ENCODE measurements at regions not wholly inside any gene's neighbourhood (a gene's known extent, or its start where the extent isn't known, plus 50 kb on each side); places are given as distances from the start of the nearest gene placed in this dataset.

DNA sequence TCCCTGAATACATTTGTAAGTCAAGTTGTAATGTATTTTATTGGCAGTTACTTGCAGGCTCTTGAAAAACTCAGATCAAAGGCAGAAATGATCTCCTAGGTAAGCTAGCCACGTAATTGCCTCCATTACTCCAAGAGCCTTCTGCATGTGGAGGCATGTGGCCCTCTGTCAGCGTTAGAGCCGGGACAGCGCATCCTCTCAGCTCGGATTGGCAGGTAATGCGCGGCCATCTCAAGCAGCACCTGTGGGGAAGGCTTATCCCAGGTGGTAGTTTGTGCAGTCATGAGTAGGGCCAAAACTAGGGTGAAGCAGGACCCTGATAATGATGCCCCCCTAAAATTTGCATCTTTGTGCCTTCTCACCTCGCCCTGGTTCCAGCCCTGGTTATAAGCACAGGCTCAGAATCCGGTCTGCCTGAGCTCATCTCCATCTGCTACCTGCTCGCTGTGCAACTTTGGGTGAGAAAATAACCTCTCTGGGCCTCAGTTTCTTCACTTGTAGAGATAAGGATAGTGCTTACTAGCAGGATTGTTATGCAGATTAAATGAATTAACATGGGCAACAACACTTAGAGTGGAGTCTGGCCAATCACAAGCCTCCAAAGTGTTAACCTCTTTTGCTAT lies 157.5 kb upstream of the PMEPA1 start:
- ATAC-seq (ENCODE audit: low read depth) = no peak
- H3K27me3 ChIP-seq (ENCODE audit: insufficient read depth, poor library complexity, severe bottlenecking) = peaks cover 32% of the 10 kb centered on the region

DNA sequence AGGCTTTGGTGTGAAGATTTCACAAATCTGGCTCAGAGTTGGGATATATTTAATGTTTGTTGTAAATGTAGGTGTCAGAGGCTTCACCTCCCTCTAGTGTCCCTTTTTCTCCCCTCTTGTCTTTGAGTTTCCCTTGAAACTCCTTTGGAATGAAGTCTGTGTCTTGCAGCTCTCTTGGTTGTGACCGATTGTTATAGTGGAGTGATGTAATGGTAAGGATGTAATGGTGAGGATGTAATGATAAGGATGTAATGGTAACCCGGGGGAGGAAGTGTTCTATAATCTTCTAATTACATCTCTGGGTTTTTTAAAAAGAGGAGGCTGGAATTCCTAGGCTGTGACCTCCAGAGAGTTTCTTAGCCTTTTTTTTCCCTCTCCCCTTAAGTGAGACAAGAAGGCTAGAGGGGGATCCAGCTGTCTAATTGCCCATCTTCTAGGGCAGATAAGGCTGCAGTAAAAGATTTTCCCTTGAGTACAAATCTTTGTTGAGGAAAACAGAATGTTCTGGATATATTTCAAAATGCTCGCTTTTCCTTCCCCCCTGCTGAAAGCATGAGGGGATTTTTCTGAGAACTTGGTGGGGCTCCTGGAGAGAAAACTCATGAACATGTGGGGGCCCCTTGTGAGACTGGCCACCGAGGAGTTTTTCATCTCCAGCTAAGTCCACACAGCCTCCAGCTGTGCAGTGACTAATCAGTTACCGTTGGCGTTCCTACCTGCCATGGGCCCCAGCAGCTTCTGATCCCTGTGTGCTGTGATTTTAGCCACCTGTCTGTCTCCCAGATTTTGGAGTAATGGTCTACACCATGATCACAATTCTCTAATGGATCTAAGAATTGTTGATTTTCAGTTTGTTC lies 156.7 kb upstream of the PMEPA1 start:
- peak; percentile 67 for ATAC-seq (ENCODE audit: low read depth)
- Histone ChIP-seq H3K36me3 (ENCODE audit: low read depth) (no peaks in the 10 kb centered on the region), H3K4me1 (ENCODE audit: insufficient read depth, poor library complexity, severe bottlenecking) (no peaks in the 10 kb centered on the region), H3K9me3 (ENCODE audit: severe bottlenecking) (no peaks in the 10 kb centered on the region), H3K27ac (ENCODE audit: poor library complexity, severe bottlenecking) (no peak overlapping the region), H3K27me3 (ENCODE audit: insufficient read depth, poor library complexity, severe bottlenecking) (peaks cover 32% of the 10 kb centered on the region), H3K4me3 (ENCODE audit: severe bottlenecking) (no peak overlapping the region)
- no peak for DNase-seq (ENCODE audit: low spot score)
- TF ChIP-seq, protein P1, sequence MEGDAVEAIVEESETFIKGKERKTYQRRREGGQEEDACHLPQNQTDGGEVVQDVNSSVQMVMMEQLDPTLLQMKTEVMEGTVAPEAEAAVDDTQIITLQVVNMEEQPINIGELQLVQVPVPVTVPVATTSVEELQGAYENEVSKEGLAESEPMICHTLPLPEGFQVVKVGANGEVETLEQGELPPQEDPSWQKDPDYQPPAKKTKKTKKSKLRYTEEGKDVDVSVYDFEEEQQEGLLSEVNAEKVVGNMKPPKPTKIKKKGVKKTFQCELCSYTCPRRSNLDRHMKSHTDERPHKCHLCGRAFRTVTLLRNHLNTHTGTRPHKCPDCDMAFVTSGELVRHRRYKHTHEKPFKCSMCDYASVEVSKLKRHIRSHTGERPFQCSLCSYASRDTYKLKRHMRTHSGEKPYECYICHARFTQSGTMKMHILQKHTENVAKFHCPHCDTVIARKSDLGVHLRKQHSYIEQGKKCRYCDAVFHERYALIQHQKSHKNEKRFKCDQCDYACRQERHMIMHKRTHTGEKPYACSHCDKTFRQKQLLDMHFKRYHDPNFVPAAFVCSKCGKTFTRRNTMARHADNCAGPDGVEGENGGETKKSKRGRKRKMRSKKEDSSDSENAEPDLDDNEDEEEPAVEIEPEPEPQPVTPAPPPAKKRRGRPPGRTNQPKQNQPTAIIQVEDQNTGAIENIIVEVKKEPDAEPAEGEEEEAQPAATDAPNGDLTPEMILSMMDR (IDR thresholded peaks at IDR 0.05; ENCODE audit: poor library complexity, severe bottlenecking) = no peak

More for the DNA sequence above, 157.5 kb upstream of the PMEPA1 start:
- TF ChIP-seq, protein P1 (IDR thresholded peaks at IDR 0.05; ENCODE audit: poor library complexity, severe bottlenecking) = no peak
- no peaks in the 10 kb centered on the region for H3K9me3 ChIP-seq (ENCODE audit: severe bottlenecking)
- H3K4me1 ChIP-seq (ENCODE audit: insufficient read depth, poor library complexity, severe bottlenecking) = no peaks in the 10 kb centered on the region
- no peak for DNase-seq (ENCODE audit: low spot score)
- no peak overlapping the region for H3K4me3 ChIP-seq (ENCODE audit: severe bottlenecking)
- H3K27ac ChIP-seq (ENCODE audit: poor library complexity, severe bottlenecking) = no peak overlapping the region
- no peaks in the 10 kb centered on the region for H3K36me3 ChIP-seq (ENCODE audit: low read depth)

DNA sequence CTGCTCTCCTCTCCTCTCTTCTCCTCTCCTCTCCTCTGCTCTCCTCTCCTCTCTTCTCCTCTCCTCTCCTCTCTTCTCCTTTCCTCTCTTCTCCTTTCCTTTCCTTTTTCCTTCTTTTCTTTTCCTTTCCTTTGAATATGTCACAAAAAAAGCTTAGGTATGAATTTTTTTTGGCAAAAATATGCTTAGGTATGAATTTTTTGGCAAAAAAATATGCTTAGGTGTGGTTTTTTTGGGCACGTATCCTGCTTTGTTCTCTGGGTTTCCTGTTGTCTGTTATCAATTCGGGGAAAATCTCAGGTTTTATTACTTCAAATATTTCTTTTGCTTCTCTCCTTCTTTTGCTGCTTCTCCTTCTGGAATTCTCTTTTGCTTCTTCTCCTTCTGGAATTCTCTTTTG lies 155.5 kb upstream of the PMEPA1 start:
- TF ChIP-seq, protein P1 (IDR thresholded peaks at IDR 0.05; ENCODE audit: poor library complexity, severe bottlenecking) = no peak
- Histone ChIP-seq H3K9me3 (ENCODE audit: severe bottlenecking) (no peaks in the 10 kb centered on the region), H3K4me1 (ENCODE audit: insufficient read depth, poor library complexity, severe bottlenecking) (no peaks in the 10 kb centered on the region), H3K27ac (ENCODE audit: poor library complexity, severe bottlenecking) (no peak overlapping the region), H3K36me3 (ENCODE audit: low read depth) (no peaks in the 10 kb centered on the region), H3K27me3 (ENCODE audit: insufficient read depth, poor library complexity, severe bottlenecking) (peaks cover 32% of the 10 kb centered on the region), H3K4me3 (ENCODE audit: severe bottlenecking) (no peak overlapping the region)
- ATAC-seq (ENCODE audit: low read depth) (no peak), DNase-seq (ENCODE audit: low spot score) (no peak)

DNA sequence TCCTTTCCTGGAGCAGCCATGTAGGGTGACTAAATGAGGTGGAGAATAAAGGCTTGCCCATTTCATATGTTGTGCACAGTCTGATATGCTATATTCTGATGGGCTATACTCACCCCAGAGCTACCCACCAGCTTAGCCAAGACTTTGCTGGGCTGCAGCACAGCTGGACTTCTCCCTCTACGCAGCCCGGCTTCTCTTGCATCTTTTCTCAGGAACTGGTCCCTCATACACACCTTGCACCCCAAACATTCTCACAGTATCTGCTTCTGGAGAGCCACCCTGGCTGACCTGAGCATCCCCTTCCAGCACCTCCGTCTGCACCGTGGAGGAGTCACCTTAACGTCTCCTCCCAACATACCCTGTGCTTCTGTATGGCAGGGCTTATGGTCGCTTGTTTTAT lies 150.8 kb upstream of the PMEPA1 start:
- H3K4me3 ChIP-seq (ENCODE audit: severe bottlenecking) = no peak overlapping the region
- TF ChIP-seq, protein P1 (IDR thresholded peaks at IDR 0.05; ENCODE audit: poor library complexity, severe bottlenecking) = no peak
- H3K36me3 ChIP-seq (ENCODE audit: low read depth) = no peaks in the 10 kb centered on the region
- ATAC-seq (ENCODE audit: low read depth) (no peak; the same call in 2 of the 3 replicates), DNase-seq (ENCODE audit: low spot score) (no peak)
- H3K27me3 ChIP-seq (ENCODE audit: insufficient read depth, poor library complexity, severe bottlenecking) = peaks cover 24% of the 10 kb centered on the region
- no peak overlapping the region for H3K27ac ChIP-seq (ENCODE audit: poor library complexity, severe bottlenecking)
- H3K4me1 ChIP-seq (ENCODE audit: insufficient read depth, poor library complexity, severe bottlenecking) = no peaks in the 10 kb centered on the region
- H3K9me3 ChIP-seq (ENCODE audit: severe bottlenecking) = no peaks in the 10 kb centered on the region

Measured in RWPE2 (cell line).